Transverse colon (tissue), 4 donors: ENCODE measurements at regions not wholly inside any gene's neighbourhood (a gene's known extent, or its start where the extent isn't known, plus 50 kb on each side); places are given as distances from the start of the nearest gene placed in this dataset.

Experiments used
- DNase-seq: peaks from one replicate; pipeline ENCODE4 v3.0.0-alpha.2; 2019
- H3K27ac ChIP-seq, 4 donors: fragments of 200-600 bp; sonication (generic); 2 replicates each; pipeline ENCODE4 v1.5.1; 2016 to 2018; ENCODE audit warnings: inconsistent platforms in 4 of 4
- H3K27me3 ChIP-seq: fragments of 200-600 bp; sonication (generic); 2 replicates; pipeline ENCODE4 v1.5.1; 2017; ENCODE audit warnings: inconsistent platforms
- H3K36me3 ChIP-seq, 4 donors: fragments of 200-600 bp; sonication (generic); 2 replicates each; pipeline ENCODE4 v1.5.1; 2017 to 2019; ENCODE audit warnings: inconsistent platforms in 4 of 4
- H3K4me1 ChIP-seq, 4 donors: fragments of 200-600 bp; sonication (generic); 2 replicates each; pipeline ENCODE4 v1.5.1; 2017 to 2020; ENCODE audit warnings: inconsistent platforms in 4 of 4
- H3K4me3 ChIP-seq, 4 donors: fragments of 200-600 bp; sonication (generic); 1 replicate in 1 of 4; 2 replicates in 3 of 4; pipeline versions ENCODE4 v1.5.1 to v1.6.1; 2017 to 2019; ENCODE audit warnings: inconsistent platforms in 4 of 4
- H3K9me3 ChIP-seq, 2 donors: fragments of 200-600 bp; sonication (generic); 2 replicates each; pipeline ENCODE4 v1.5.1; 2017 to 2019; ENCODE audit warnings: inconsistent platforms in 2 of 2
- EP300 ChIP-seq: sonication (generic); formaldehyde crosslinking; IDR thresholded peaks from one replicate; pipeline ENCODE4 v1.6.1; 2017; ENCODE audit warnings: antibody characterized with exemption, low read depth
- POLR2A ChIP-seq: fragments of 450-650 bp; IDR thresholded peaks from one replicate; pipeline ENCODE4 v1.6.1; 2016; ENCODE audit warnings: antibody characterized with exemption, mild to moderate bottlenecking, moderate library complexity
- POLR2AphosphoS5 ChIP-seq, 3 donors: sonication (generic); formaldehyde crosslinking; IDR thresholded peaks; one replicate each; pipeline ENCODE4 v1.6.1; 2016; ENCODE audit warnings: antibody characterized with exemption in 3 of 3
- WGBS, 2 donors: methylation state at CpG; one replicate each; pipeline ENCODE4 v1.1.5; 2018; ENCODE audit warnings: low coverage in 1 of 2; 5-methylcytosine and 5-hydroxymethylcytosine counted together
- in situ Hi-C, 4 donors: fragments of 200-750 bp; cut with MboI; loops; one replicate each; pipeline versions ENCODE4 v1.15.0 to v1.15.1; 2017; ENCODE audit warnings: low sequenced_read_pairs in 3 of 4, low pct_ligation_motif_present in 1 of 4, low pct_unique_long_range_greater_than_20kb in 1 of 4
- intact Hi-C: fragments of 100-400 bp; cut with DNase I; formaldehyde crosslinking; loops from one replicate; pipeline ENCODE4 v1.15.1; 2023; ENCODE audit warnings: low total_unique reads
- TF ChIP-seq, protein P1 (sequence below), 5 experiments: fragments of 200-600 bp in 3 of 5; fragments of 450-650 bp in 2 of 5; sonication (generic) in 3 of 5; IDR thresholded peaks; 1 replicate in 2 of 5; 2 replicates in 3 of 5; pipeline ENCODE4 v1.5.1; 2016 to 2017; ENCODE audit warnings: antibody characterized with exemption in 5 of 5, inconsistent platforms in 3 of 5, mild to moderate bottlenecking in 2 of 5, moderate library complexity in 1 of 5

- Histone ChIP-seq H3K27me3 (no peaks in the 10 kb centered on the region), H3K27ac (no peak overlapping the region), H3K4me3 (no peak overlapping the region), H3K36me3 (no peaks in the 10 kb centered on the region), H3K4me1 (no peaks in the 10 kb centered on the region), H3K9me3 (no peaks in the 10 kb centered on the region)
- in situ Hi-C loops (no loop called here), intact Hi-C loops (no loop called here)
- WGBS, 2 donors = 18 to 39% methylated on average over 1 of the region's 1 CpG
- no peak for DNase-seq
- no peak for TF ChIP-seq EP300
- TF ChIP-seq POLR2AphosphoS5 (IDR thresholded peaks at IDR 0.05) = no peak
- TF ChIP-seq, protein P1, sequence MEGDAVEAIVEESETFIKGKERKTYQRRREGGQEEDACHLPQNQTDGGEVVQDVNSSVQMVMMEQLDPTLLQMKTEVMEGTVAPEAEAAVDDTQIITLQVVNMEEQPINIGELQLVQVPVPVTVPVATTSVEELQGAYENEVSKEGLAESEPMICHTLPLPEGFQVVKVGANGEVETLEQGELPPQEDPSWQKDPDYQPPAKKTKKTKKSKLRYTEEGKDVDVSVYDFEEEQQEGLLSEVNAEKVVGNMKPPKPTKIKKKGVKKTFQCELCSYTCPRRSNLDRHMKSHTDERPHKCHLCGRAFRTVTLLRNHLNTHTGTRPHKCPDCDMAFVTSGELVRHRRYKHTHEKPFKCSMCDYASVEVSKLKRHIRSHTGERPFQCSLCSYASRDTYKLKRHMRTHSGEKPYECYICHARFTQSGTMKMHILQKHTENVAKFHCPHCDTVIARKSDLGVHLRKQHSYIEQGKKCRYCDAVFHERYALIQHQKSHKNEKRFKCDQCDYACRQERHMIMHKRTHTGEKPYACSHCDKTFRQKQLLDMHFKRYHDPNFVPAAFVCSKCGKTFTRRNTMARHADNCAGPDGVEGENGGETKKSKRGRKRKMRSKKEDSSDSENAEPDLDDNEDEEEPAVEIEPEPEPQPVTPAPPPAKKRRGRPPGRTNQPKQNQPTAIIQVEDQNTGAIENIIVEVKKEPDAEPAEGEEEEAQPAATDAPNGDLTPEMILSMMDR (IDR thresholded peaks at IDR 0.05) = no peak
- TF ChIP-seq POLR2A = no peak
These were observed 50.4 kb upstream of the NABP1 start for GRCh38 chr2:191627518-191627917.
